Gastrocnemius medialis (tissue), 4 donors: ENCODE measurements at regions not wholly inside any gene's neighbourhood (a gene's known extent, or its start where the extent isn't known, plus 50 kb on each side); places are given as distances from the start of the nearest gene placed in this dataset.

ENCODE experiments used
- POLR2A ChIP-seq, 2 donors: fragments of 450-650 bp; IDR thresholded peaks; one replicate each; pipeline ENCODE4 v1.6.1; 2017; ENCODE audit warnings: antibody characterized with exemption in 2 of 2, mild to moderate bottlenecking in 2 of 2, moderate library complexity in 2 of 2
- TF ChIP-seq, protein P1 (sequence below), 5 experiments: fragments of 450-650 bp in 3 of 5; fragments of 200-600 bp in 2 of 5; sonication (generic) in 2 of 5; IDR thresholded peaks in 4 of 5; conservative IDR thresholded peaks in 1 of 5; 1 replicate in 4 of 5; 2 replicates in 1 of 5; pipeline ENCODE4 v1.5.1; 2016 to 2019; ENCODE audit warnings: antibody characterized with exemption in 5 of 5, mild to moderate bottlenecking in 3 of 5, moderate library complexity in 3 of 5

DNA sequence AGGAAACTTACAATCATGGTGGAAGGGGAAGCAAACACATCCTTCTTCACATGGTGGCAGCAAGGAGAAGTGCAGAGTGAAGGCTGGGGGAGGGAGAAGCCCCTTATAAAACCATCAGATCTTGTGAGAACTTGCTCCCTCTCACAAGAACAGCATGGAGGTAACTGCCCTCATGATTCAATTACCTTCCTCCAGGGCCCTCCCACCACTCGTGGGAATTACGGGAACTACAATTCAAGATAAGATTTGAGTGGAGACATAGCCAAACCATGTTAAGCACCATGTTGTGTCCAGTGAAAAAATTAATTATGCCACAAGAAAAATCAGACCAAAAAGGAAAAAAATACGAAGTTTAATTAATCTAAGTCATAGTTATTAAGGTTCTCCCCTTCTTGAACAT, 109.5 kb downstream of the CLDN17 start:
- TF ChIP-seq POLR2A (IDR thresholded peaks at IDR 0.05), result no peak
- TF ChIP-seq, protein P1, sequence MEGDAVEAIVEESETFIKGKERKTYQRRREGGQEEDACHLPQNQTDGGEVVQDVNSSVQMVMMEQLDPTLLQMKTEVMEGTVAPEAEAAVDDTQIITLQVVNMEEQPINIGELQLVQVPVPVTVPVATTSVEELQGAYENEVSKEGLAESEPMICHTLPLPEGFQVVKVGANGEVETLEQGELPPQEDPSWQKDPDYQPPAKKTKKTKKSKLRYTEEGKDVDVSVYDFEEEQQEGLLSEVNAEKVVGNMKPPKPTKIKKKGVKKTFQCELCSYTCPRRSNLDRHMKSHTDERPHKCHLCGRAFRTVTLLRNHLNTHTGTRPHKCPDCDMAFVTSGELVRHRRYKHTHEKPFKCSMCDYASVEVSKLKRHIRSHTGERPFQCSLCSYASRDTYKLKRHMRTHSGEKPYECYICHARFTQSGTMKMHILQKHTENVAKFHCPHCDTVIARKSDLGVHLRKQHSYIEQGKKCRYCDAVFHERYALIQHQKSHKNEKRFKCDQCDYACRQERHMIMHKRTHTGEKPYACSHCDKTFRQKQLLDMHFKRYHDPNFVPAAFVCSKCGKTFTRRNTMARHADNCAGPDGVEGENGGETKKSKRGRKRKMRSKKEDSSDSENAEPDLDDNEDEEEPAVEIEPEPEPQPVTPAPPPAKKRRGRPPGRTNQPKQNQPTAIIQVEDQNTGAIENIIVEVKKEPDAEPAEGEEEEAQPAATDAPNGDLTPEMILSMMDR (IDR thresholded peaks at IDR 0.05 in 4 of 5, conservative IDR thresholded peaks at IDR 0.05 in 1 of 5), result no peak
